ENCODE measurements at regions not wholly inside any gene's neighbourhood (a gene's known extent, or its start where the extent isn't known, plus 50 kb on each side); places are given as distances from the start of the nearest gene placed in this dataset.

GRCh38 chr3:193812791-193813500 lies 219.9 kb downstream of the OPA1 start:
- ATAC-seq: no peak
- no peak for TF ChIP-seq ZBTB33 (IDR thresholded peaks at IDR 0.05; ENCODE audit: extremely low read depth, insufficient replicate concordance, low read length)
- no peak for TF ChIP-seq SRF (IDR thresholded peaks at IDR 0.05; ENCODE audit: low read depth)
- no peak for TF ChIP-seq POLR2AphosphoS5 (IDR thresholded peaks at IDR 0.05; ENCODE audit: low read depth, low read length)
- TF ChIP-seq EGR1 (IDR thresholded peaks at IDR 0.05; ENCODE audit: low read depth): no peak
- TF ChIP-seq, protein P1, sequence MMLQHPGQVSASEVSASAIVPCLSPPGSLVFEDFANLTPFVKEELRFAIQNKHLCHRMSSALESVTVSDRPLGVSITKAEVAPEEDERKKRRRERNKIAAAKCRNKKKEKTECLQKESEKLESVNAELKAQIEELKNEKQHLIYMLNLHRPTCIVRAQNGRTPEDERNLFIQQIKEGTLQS (IDR thresholded peaks at IDR 0.05): no peak
- TF ChIP-seq CEBPB (IDR thresholded peaks at IDR 0.05; ENCODE audit: low read depth): no peak
- no peak for TF ChIP-seq YY1 (IDR thresholded peaks at IDR 0.05; ENCODE audit: extremely low read depth, insufficient replicate concordance, low read depth, low read length)
- TF ChIP-seq ELF1 (IDR thresholded peaks at IDR 0.05; ENCODE audit: borderline replicate concordance, low read depth): no peak
- TF ChIP-seq, protein P2, sequence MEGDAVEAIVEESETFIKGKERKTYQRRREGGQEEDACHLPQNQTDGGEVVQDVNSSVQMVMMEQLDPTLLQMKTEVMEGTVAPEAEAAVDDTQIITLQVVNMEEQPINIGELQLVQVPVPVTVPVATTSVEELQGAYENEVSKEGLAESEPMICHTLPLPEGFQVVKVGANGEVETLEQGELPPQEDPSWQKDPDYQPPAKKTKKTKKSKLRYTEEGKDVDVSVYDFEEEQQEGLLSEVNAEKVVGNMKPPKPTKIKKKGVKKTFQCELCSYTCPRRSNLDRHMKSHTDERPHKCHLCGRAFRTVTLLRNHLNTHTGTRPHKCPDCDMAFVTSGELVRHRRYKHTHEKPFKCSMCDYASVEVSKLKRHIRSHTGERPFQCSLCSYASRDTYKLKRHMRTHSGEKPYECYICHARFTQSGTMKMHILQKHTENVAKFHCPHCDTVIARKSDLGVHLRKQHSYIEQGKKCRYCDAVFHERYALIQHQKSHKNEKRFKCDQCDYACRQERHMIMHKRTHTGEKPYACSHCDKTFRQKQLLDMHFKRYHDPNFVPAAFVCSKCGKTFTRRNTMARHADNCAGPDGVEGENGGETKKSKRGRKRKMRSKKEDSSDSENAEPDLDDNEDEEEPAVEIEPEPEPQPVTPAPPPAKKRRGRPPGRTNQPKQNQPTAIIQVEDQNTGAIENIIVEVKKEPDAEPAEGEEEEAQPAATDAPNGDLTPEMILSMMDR (IDR thresholded peaks at IDR 0.05 in 2 of 3, conservative IDR thresholded peaks at IDR 0.05 in 1 of 3; ENCODE audit: borderline replicate concordance in 1 of 3, insufficient read depth in 1 of 3, low read depth in 2 of 3, low read length in 2 of 3): no peak
- no TSS peak for BruUV-seq (replicated peaks)
- no peak overlapping the region for H3K27ac ChIP-seq (ENCODE audit: low read depth, low read length)
- ChIA-PET POLR2A (no interaction called here), RAD21 (ENCODE audit: low non-redundant PET in 1 of 2, low total read pairs in 2 of 2, uncharacterized antibody in 2 of 2, unreplicated experiment in 2 of 2) (no interaction called here), CTCF (no interaction called here)
- no peaks in the 10 kb centered on the region for H4K20me1 ChIP-seq (ENCODE audit: insufficient read depth)
- H3K4me2 ChIP-seq (ENCODE audit: low read length): no peak overlapping the region
- no peak for DNase-seq (ENCODE audit: low read depth, low spot score)
- no peaks in the 10 kb centered on the region for H3K79me2 ChIP-seq (ENCODE audit: insufficient read depth, low read length)
- H3K9me2 ChIP-seq (ENCODE audit: insufficient read depth): no peaks in the 10 kb centered on the region
- H3K9me3 ChIP-seq (ENCODE audit: control insufficient read depth in 1 of 2, insufficient read depth in 1 of 2, low read depth in 1 of 2, low read length in 2 of 2): no peaks in the 10 kb centered on the region
- H3K4me3 ChIP-seq (replicated peaks in 1 of 2; ENCODE audit: low read depth in 1 of 2, low read length in 2 of 2): no peak overlapping the region
- H3K27me3 ChIP-seq (ENCODE audit: insufficient read depth, low read length): no peaks in the 10 kb centered on the region
- H3K4me1 ChIP-seq (ENCODE audit: control insufficient read depth in 1 of 2, insufficient read depth in 2 of 2, low read length in 2 of 2): no peaks in the 10 kb centered on the region
- H3K36me3 ChIP-seq (ENCODE audit: control insufficient read depth in 1 of 2, insufficient read depth in 2 of 2, low read length in 2 of 2): no peaks in the 10 kb centered on the region
- intact Hi-C loops (cut with micrococcal nuclease): no loop called here
- no peak overlapping the region for H3K9ac ChIP-seq (ENCODE audit: low read length)
- H2AFZ ChIP-seq (ENCODE audit: low read depth, low read length, poor library complexity, severe bottlenecking): no peak overlapping the region
